Heart left ventricle (tissue), 16 donors: ENCODE measurements at regions not wholly inside any gene's neighbourhood (a gene's known extent, or its start where the extent isn't known, plus 50 kb on each side); places are given as distances from the start of the nearest gene placed in this dataset.
A peak's percentile ranks its signal among the peaks of the same experiment; 100 is the strongest.
"Not testable (repeated sequence)": the region's sequence is repeated elsewhere in the genome, so short reads cannot be mapped to it uniquely, and the experiment has no call there.

Source experiments
- ATAC-seq, 4 donors: fragments of 200-7000 bp; cut with Tn5 transposase; one replicate each; pipeline ENCODE4 v1.9.1; 2020 to 2022; ENCODE audit warnings: moderate library complexity in 4 of 4, mild to moderate bottlenecking in 3 of 4, moderate number of reproducible peaks in 1 of 4
- DNase-seq, 5 donors: peaks; one replicate each; pipeline ENCODE4 v3.0.0-alpha.2; 2020
- H3K27ac ChIP-seq, 12 donors: fragments of 200-600 bp; sonication (generic) in 4 of 12; one replicate each; pipeline versions ENCODE4 v1.5.0 to v1.8.0; 2016 to 2022; ENCODE audit warnings: mild to moderate bottlenecking in 2 of 12
- H3K27me3 ChIP-seq, 9 donors: fragments of 200-600 bp; sonication (generic) in 2 of 9; one replicate each; pipeline versions ENCODE4 v1.5.1 to v1.8.0; 2016 to 2022; ENCODE audit warnings: mild to moderate bottlenecking in 3 of 9
- H3K36me3 ChIP-seq, 9 donors: fragments of 200-600 bp; sonication (generic) in 2 of 9; one replicate each; pipeline versions ENCODE4 v1.5.0 to v1.8.0; 2018 to 2022; ENCODE audit warnings: mild to moderate bottlenecking in 2 of 9
- H3K4me1 ChIP-seq, 12 donors: fragments of 200-600 bp; sonication (generic) in 4 of 12; one replicate each; pipeline versions ENCODE4 v1.5.0 to v1.8.0; 2016 to 2022; ENCODE audit warnings: mild to moderate bottlenecking in 3 of 12
- H3K4me3 ChIP-seq, 12 donors: fragments of 200-600 bp; sonication (generic) in 4 of 12; one replicate each; pipeline versions ENCODE4 v1.5.0 to v1.8.0; 2017 to 2022; ENCODE audit warnings: mild to moderate bottlenecking in 9 of 12, moderate library complexity in 4 of 12
- H3K9me3 ChIP-seq, 12 donors: fragments of 200-600 bp; sonication (generic) in 4 of 12; one replicate each; pipeline versions ENCODE4 v1.5.0 to v1.8.0; 2016 to 2022; ENCODE audit warnings: mild to moderate bottlenecking in 1 of 12
- CTCF ChIP-seq, 12 donors: fragments of 200-600 bp; sonication (generic) in 4 of 12; IDR thresholded peaks; one replicate each; pipeline versions ENCODE4 v1.5.0 to v1.8.0; 2018 to 2022; ENCODE audit warnings: antibody characterized with exemption in 12 of 12, mild to moderate bottlenecking in 5 of 12
- POLR2A ChIP-seq, 2 donors: fragments of 450-650 bp; IDR thresholded peaks; one replicate each; pipeline ENCODE4 v1.6.1; 2017; ENCODE audit warnings: antibody characterized with exemption in 2 of 2, mild to moderate bottlenecking in 2 of 2, moderate library complexity in 2 of 2
- WGBS, 4 donors: extraction: QIAGEN DNeasy Blood & Tissue Kit in 2 of 4; methylation state at CpG; one replicate each; pipeline versions ENCODE4 v1.1.5 to v1.1.7; 2013 to 2018; 5-methylcytosine and 5-hydroxymethylcytosine counted together
- intact Hi-C, 10 donors: fragments of 100-400 bp; cut with DNase I; formaldehyde crosslinking; loops; one replicate each; pipeline versions ENCODE4 v1.11.1 to v1.14.2; 2022
- donor health status: ischemic (EF 13 %, LVEDD 7.1; RV severe dilation, severe dysfunction).
- donor health status: healthy with polysubstance abuse.
- donor health status: DM: no; HTN: yes; CAD: no.
- donor health status: DM: no; HTN: no; CAD: no.
- donor health status: ischemic (EF 25% LVEDD 6.9; RV normal size, moderate dysfunction).
- donor health status: ischemic (EF 25% LVEDD 5.7; RV mildly dilated, moderate dysfunction).
- donor health status: healthy.
- donor health status: DM: yes; HTN: yes; CAD: no.
- donor health status: ischemic (EF 35%, LVEDD 5.7; RV mildly dilated, moderate dysfunction).
- donor health status: nonischemic (EF 11% LVEDD 7.7; RV severe dilation, severe dysfunction).
- donor health status: DM: yes; HTN: yes; CAD: no.
- donor health status: PGD.
- donor health status: ischemic (EF 29% LVEDD 5.4; RV normal size, mild dysfunction).
- donor health status: nonischemic (EF 23%, LVEDD 6.1; RV moderate dilation, normal function).

GRCh38 chr16:60107437-60107836 lies 1373.3 kb upstream of the GOT2 start:
- ATAC-seq (peak in 3 of 4 donors; percentile 28 to 66 (median 63)), DNase-seq (peak in 1 of 5 donors; percentile 22)
- Histone ChIP-seq H3K4me3 (no peak overlapping the region), H3K9me3 (peaks cover 0 to 4% (median 0%) of the 10 kb centered on the region in 12 donors), H3K27me3 (no peaks in the 10 kb centered on the region), H3K4me1 (peaks cover 0 to 7% (median 0%) of the 10 kb centered on the region in 12 donors), H3K27ac (no peak overlapping the region), H3K36me3 (no peaks in the 10 kb centered on the region)
- intact Hi-C loops, result no loop called here
- TF ChIP-seq CTCF (IDR thresholded peaks at IDR 0.05) (no peak), POLR2A (IDR thresholded peaks at IDR 0.05) (no peak)
- 51 to 66% (median 63%) methylated on average over 3 of the region's 3 CpGs for WGBS, 4 donors

DNA sequence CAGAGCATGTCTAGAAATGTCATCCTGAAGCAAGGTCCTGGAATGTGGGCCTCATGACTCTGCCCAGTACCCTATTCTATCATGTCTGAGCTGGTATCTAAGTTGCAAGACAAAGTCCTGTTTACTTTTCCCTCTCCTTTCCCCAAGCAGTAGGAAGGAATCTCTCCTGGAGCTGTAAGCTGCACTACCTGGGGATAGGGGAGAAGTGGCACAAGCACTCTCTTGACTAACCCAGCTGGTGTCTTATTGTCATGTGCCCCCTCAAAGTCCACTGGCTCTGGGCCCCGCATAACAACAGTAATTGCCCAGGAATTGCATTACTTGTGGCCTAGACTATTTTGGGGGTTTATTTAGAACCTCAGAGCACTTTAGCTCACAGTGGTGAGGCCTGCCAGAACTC lies 1366.3 kb upstream of the GOT2 start:
- Histone ChIP-seq H3K27me3 (no peaks in the 10 kb centered on the region), H3K4me1 (no peaks in the 10 kb centered on the region), H3K27ac (no peak overlapping the region), H3K36me3 (no peaks in the 10 kb centered on the region), H3K4me3 (no peak overlapping the region), H3K9me3 (peaks cover 0 to 18% (median 2%) of the 10 kb centered on the region in 12 donors)
- WGBS, 4 donors, result 2 to 47% (median 32%) methylated on average over 1 of the region's 1 CpG
- intact Hi-C loops, result no loop called here
- ATAC-seq, result no peak
- no peak for DNase-seq
- TF ChIP-seq POLR2A (IDR thresholded peaks at IDR 0.05) (no peak), CTCF (IDR thresholded peaks at IDR 0.05) (no peak)

GRCh38 chr16:60091529-60091928 lies 1357.4 kb upstream of the GOT2 start:
- DNase-seq (no peak), ATAC-seq (no peak)
- TF ChIP-seq POLR2A (IDR thresholded peaks at IDR 0.05), result no peak
- WGBS, 4 donors, result 38 to 53% (median 44%) methylated on average over 3 of the region's 3 CpGs
- Histone ChIP-seq H3K9me3 (peaks cover 0 to 4% (median 0%) of the 10 kb centered on the region in 12 donors), H3K27me3 (no peaks in the 10 kb centered on the region), H3K36me3 (no peaks in the 10 kb centered on the region), H3K27ac (peak overlapping the region in 1 of 12 donors; percentile 4), H3K4me1 (no peaks in the 10 kb centered on the region), H3K4me3 (no peak overlapping the region)
- intact Hi-C loops, result no loop called here

DNA sequence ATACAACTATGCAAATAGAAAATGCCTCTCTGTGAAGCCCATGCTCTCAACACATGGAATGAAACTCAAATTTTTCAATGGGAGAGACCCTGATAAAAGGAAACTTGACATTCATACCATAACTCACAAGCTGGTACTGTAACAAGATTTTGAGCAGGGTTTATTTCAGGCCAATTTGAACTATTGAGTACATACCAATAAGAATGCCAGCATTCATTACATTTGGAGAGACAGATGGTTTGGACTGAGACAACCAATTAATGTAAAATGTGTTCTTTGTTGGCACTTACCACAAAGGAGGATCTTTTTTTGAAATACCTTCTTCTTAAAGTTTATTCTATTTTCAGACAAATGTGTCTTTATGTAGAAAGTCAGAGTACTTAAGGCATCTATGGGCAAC lies 1357.0 kb upstream of the GOT2 start:
- DNase-seq (no peak), ATAC-seq (no peak)
- peaks cover 0 to 4% (median 0%) of the 10 kb centered on the region in 12 donors for H3K9me3 ChIP-seq
- no peaks in the 10 kb centered on the region for H3K27me3 ChIP-seq
- no peak for TF ChIP-seq CTCF (IDR thresholded peaks at IDR 0.05)
- no peak for TF ChIP-seq POLR2A (IDR thresholded peaks at IDR 0.05)
- H3K36me3 ChIP-seq, result no peaks in the 10 kb centered on the region
- H3K4me3 ChIP-seq, result no peak overlapping the region
- no peak overlapping the region for H3K27ac ChIP-seq
- no peaks in the 10 kb centered on the region for H3K4me1 ChIP-seq
- intact Hi-C loops, result no loop called here

GRCh38 chr16:60087530-60087929 lies 1353.4 kb upstream of the GOT2 start:
- TF ChIP-seq POLR2A (IDR thresholded peaks at IDR 0.05), result no peak
- TF ChIP-seq CTCF (IDR thresholded peaks at IDR 0.05), result no peak

DNA sequence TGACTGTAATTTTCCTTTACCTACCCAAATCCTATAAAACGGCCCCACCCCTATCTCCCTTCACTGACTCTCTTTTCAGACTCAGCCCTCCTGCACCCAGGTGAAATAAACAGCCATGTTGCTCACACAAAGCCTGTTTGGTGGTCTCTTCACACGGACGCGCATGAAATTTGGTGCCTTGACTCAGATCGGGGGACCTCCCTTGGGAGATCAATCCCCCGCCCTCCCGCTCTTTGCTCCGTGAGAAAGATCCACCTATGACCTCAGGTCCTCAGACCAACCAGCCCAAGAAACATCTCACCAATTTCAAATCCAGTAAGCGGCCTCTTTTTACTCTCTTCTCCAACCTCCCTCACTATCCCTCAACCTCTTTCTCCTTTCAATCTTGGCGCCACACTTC lies 1344.7 kb upstream of the GOT2 start:
- 93 to 96% (median 95%) methylated on average over 6 to 10 of the region's 10 CpGs for WGBS, 4 donors
- intact Hi-C loops, ATAC-seq: not testable (repeated sequence)

More at GRCh38 chr16:60087530-60087929, 1353.4 kb upstream of the GOT2 start:
- Histone ChIP-seq H3K4me1 (no peaks in the 10 kb centered on the region), H3K27me3 (no peaks in the 10 kb centered on the region), H3K9me3 (no peaks in the 10 kb centered on the region), H3K4me3 (no peak overlapping the region), H3K27ac (no peak overlapping the region), H3K36me3 (no peaks in the 10 kb centered on the region)
- no peak for DNase-seq
- intact Hi-C loops, result no loop called here
- no peak for ATAC-seq

More for the DNA sequence above, 1344.7 kb upstream of the GOT2 start:
- DNase-seq, H3K4me1 ChIP-seq, H3K4me3 ChIP-seq, H3K36me3 ChIP-seq, H3K27me3 ChIP-seq, H3K27ac ChIP-seq, H3K9me3 ChIP-seq: not testable (repeated sequence)
